GM12872 (cell line): ENCODE measurements at regions not wholly inside any gene's neighbourhood (a gene's known extent, or its start where the extent isn't known, plus 50 kb on each side); places are given as distances from the start of the nearest gene placed in this dataset.

Experiments used
- TF ChIP-seq, protein P1 (sequence below): IDR thresholded peaks from 3 replicates; pipeline ENCODE4 v1.5.1; 2011; ENCODE audit warnings: low read depth, mild to moderate bottlenecking, low read length, moderate library complexity; ENCODE audit not compliant: insufficient read depth

DNA sequence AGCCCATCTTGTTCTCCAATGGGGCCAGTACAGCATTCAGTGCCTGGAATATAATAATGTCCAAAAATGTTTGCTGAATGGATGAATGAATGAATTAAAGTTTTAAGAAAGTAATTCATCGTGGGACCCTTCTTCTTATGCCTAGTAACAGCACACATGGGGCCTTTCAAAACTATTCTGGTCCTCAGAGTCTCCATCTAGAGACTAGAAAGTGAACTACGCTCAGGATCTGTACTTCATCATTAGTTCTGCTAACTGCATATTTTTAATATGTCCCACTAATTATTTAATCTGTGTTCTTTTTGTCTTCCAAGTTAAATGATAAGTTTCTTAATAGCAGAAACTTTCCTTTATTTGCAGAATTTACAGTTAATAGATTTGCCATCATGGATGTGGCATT lies 172.5 kb downstream of the SMAD2 start:
- TF ChIP-seq, protein P1, sequence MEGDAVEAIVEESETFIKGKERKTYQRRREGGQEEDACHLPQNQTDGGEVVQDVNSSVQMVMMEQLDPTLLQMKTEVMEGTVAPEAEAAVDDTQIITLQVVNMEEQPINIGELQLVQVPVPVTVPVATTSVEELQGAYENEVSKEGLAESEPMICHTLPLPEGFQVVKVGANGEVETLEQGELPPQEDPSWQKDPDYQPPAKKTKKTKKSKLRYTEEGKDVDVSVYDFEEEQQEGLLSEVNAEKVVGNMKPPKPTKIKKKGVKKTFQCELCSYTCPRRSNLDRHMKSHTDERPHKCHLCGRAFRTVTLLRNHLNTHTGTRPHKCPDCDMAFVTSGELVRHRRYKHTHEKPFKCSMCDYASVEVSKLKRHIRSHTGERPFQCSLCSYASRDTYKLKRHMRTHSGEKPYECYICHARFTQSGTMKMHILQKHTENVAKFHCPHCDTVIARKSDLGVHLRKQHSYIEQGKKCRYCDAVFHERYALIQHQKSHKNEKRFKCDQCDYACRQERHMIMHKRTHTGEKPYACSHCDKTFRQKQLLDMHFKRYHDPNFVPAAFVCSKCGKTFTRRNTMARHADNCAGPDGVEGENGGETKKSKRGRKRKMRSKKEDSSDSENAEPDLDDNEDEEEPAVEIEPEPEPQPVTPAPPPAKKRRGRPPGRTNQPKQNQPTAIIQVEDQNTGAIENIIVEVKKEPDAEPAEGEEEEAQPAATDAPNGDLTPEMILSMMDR = peak; percentile 43

DNA sequence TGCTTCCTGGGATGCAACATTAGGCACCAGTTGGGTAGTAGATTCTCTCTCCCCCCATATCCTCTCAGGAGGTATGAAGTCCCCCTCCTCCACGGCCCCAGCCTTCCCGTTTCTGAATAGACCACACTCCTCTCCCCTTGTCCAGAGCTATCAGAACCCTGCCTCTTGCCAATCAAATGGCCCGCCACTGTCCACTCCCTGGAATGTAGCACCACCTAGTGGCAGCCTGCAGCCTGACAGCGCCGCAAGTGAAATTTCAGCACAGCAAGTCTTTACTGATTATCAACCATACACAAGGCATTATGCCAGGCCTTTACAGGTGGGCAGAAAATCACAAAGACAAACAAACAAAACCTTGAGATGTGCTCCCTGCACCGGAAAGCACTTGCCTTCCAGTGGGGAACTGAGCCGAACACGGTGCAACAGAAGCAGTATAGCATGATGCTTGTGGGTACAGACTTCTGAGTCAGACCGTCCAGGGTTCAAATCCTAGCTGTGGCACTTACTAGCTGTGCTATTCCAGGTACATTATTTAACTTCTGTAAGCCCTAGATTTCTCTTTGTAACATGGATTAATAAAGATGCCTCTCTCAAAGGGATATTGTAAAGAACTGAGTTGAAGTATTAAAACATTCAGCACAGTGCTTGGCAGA lies 174.0 kb downstream of the SMAD2 start:
- TF ChIP-seq, protein P1 = peak; percentile 95

DNA sequence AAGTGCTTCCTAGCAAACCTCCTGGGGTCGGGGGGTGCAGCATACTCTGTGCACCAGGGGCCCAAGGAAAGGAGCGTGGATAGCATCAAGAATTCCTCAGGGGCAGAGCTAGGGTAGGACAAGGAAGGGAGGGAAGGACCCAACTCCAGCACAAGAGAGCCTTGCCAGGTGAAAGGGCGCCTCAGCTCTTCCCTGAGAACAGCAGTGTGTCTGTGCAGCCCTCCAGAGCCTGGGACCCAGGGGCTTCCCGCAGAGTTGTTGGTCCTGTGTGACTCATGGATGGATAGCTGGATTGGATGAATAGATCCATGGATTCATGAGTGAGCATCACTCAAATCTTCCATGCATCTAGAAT lies 175.4 kb downstream of the SMAD2 start:
- TF ChIP-seq, protein P1 = no peak

DNA sequence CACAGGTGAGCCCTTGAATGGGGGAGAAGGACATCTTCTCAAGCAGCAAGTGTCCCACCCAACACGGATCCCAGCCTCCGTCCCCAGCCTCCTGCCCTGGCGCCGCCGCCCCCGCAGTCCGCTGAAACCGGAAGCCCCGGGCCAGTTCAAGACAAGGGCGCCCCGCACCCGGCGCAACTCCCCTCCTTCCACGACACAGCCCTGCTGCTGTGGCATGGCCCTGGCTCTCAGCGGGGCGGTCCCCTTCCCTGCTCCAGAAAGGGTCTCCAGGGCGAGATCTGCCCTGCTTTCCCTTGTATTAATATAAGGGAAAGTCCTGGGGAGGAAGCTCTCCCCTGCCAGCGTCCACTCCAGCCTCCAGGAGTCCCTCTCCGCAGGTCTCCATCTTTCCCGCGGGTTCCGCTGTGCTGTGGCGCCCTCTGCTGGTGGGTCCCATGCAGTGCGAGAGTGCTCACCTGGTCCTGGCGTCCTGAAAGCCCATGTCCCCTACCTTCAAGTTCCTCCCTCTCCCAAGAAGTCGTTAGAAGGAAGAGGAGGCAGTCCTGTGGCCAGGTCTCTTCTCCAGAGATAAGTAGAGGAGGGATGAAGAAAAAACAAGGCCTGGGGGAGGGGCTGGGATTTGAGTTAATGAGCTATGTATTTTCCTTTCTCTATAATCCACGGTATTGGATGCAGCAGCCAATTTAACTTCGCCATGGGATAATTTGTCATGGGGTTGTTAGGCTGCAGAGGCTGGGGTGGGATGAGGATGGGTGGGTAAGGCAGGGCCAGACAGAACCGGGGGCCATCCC lies 176.0 kb downstream of the SMAD2 start:
- TF ChIP-seq, protein P1 = peak; percentile 96

DNA sequence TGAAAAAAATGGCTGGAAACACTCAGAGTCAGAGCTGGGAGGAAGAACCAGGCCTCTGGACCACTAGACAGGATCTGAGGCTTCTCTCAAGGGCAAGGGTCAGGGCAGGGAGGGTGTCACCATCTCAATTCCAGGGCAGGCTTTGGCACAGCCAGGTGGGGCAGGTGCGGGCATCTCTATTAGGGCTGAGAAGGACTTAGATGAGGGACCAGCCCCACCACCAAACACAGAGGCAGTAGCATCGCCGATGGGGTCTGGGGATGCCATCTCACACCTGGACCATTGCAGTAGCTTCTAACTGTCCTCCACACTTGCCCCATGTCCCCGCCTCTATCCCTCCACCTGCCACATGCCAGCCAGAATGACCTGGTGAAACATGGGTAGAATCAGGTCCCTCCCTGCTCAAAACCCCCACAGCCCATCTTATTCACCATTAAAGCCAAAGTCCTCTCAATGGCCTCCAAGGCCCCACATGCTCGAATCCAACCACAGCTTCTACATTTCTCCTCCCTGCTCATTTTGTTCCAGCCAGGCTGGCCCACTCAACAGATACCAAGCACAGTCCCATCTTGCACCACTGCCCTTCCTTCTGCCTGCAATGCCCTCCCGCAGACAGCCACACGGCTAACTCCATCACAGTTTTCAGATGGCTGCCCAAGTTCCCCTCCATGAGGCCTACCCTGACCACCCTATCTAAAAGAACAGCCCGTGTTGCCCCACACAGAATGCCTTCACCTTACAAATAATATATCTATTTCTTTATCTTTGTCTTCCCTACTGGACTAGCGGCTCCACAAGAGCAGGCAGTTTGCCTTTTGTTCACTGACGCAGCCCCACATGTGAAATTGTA lies 177.4 kb downstream of the SMAD2 start:
- TF ChIP-seq, protein P1 = no peak

DNA sequence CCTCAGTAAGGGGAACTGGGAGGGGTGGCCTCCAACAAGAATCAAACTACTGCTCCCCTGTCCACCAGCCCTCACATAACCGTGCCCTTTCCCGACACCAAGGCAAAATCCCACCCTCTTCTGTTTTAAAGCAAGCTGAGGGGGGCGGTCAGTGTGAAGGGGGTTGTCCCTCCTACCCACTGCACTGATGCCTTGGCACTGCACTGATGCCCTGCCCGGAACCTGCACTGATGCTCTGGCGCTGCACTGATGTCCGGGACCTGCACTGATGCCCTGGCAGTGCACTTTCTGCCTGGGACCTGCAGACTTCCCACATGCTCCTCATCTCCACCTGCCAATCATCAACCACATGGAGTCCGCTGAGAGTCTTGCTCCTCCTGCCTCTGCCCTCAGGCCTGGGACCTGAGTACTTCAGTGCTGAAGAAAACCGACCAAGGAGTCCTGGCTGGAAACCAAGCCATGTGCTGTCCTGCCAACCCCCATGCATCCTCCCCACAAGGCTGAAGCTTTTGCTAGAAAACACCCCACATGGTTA lies 179.5 kb downstream of the SMAD2 start:
- TF ChIP-seq, protein P1 = no peak

DNA sequence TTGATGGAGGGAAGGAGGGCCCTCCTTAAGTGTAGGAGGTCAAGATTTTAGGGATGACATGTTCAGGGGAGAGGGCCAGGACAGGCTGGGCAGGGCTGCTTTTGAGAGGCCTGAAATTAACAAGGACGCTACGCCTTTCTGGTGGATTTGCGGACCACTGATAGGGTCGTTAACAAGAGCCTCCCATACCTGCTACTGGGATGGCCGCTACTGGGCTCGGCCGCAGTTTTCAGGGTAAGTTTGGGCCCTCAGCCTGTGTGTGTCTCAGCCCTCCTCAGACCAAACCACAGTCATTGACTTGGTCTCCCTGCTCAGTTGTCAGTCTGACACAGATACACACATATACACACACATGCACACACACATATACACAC lies 180.9 kb downstream of the SMAD2 start:
- TF ChIP-seq, protein P1 = no peak
